HEK293 (cell line): ENCODE measurements at regions not wholly inside any gene's neighbourhood (a gene's known extent, or its start where the extent isn't known, plus 50 kb on each side); places are given as distances from the start of the nearest gene placed in this dataset.

Experiments
- CTCF ChIA-PET: fragments of 350-600 bp; formaldehyde crosslinking; extraction: SDS; loops from one replicate; lab custom pipeline; 2021; ENCODE audit warnings: antibody characterized with exemption; lab: Yijun Ruan, JAX
- POLR2A ChIA-PET: fragments of 300-600 bp; formaldehyde crosslinking; extraction: SDS; loops from one replicate; lab custom pipeline; 2020; ENCODE audit warnings: antibody characterized with exemption, inconsistent platforms; lab: Yijun Ruan, JAX
- H3K27ac ChIP-seq: fragments of 200-500 bp; sonication (Bioruptor generic); 2 replicates; pipeline ENCODE4 v1.5.1; 2014; ENCODE audit warnings: low read depth, low read length, control low read depth, inconsistent platforms; ENCODE audit errors: extremely low read depth
- H3K36me3 ChIP-seq, 2 experiments: fragments of 200-500 bp in 1 of 2; sonication (Bioruptor generic) in 1 of 2; 1 replicate in 1 of 2; 2 replicates in 1 of 2; pipeline ENCODE4 v1.5.1; 2014 to 2017; ENCODE audit warnings: inconsistent platforms in 2 of 2, low read length in 2 of 2; ENCODE audit not compliant: control insufficient read depth in 2 of 2, insufficient read depth in 1 of 2
- H3K4me1 ChIP-seq: fragments of 200-500 bp; sonication (Bioruptor generic); 2 replicates; pipeline ENCODE4 v1.5.1; 2014; ENCODE audit warnings: mild to moderate bottlenecking, low read length, inconsistent platforms; ENCODE audit not compliant: control insufficient read depth, insufficient read depth
- H3K4me3 ChIP-seq: 2 replicates; pipeline ENCODE4 v1.5.1; 2011; ENCODE audit warnings: low read depth, mild to moderate bottlenecking, control low read depth, low read length, moderate library complexity
- H3K9me3 ChIP-seq: fragments of 200-500 bp; sonication (Bioruptor generic); 2 replicates; pipeline ENCODE4 v1.5.1; 2014; ENCODE audit warnings: low read depth, low read length, inconsistent platforms; ENCODE audit not compliant: control insufficient read depth, insufficient read depth
- BCL11B ChIP-seq: fragments of 450-650 bp; formaldehyde crosslinking; IDR thresholded peaks from 2 replicates; pipeline ENCODE4 v1.5.1; 2016; ENCODE audit warnings: low read depth, missing biosample characterization, missing genetic modification characterization
- KLF1 ChIP-seq: fragments of 450-650 bp; formaldehyde crosslinking; IDR thresholded peaks from 2 replicates; pipeline ENCODE4 v1.5.1; 2016; ENCODE audit warnings: missing biosample characterization, missing genetic modification characterization
- MEIS1 ChIP-seq: sonication (generic); formaldehyde crosslinking; IDR thresholded peaks from 2 replicates; pipeline ENCODE4 v1.8.1; 2022; ENCODE audit warnings: missing genetic modification reagents, mild to moderate bottlenecking, borderline replicate concordance
- OSR2 ChIP-seq: fragments of 450-650 bp; formaldehyde crosslinking; IDR thresholded peaks from 2 replicates; pipeline ENCODE4 v1.5.1; 2016; ENCODE audit warnings: missing biosample characterization, missing genetic modification characterization
- SCRT1 ChIP-seq: fragments of 450-650 bp; formaldehyde crosslinking; IDR thresholded peaks from 2 replicates; pipeline ENCODE4 v1.5.1; 2016; ENCODE audit warnings: missing biosample characterization, missing genetic modification characterization, borderline replicate concordance
- ZBTB11 ChIP-seq: fragments of 450-650 bp; formaldehyde crosslinking; conservative IDR thresholded peaks from 2 replicates; pipeline ENCODE4 v1.5.1; 2016; ENCODE audit warnings: low read depth, missing biosample characterization, missing genetic modification characterization
- ZFP69B ChIP-seq: fragments of 450-650 bp; formaldehyde crosslinking; IDR thresholded peaks from 2 replicates; pipeline ENCODE4 v1.5.1; 2016; ENCODE audit warnings: missing biosample characterization, missing genetic modification characterization
- ZNF114 ChIP-seq: fragments of 450-650 bp; formaldehyde crosslinking; IDR thresholded peaks from 2 replicates; pipeline ENCODE4 v1.5.0; 2017; ENCODE audit warnings: missing biosample characterization, missing genetic modification characterization
- ZNF132 ChIP-seq: fragments of 450-650 bp; formaldehyde crosslinking; IDR thresholded peaks from 2 replicates; pipeline ENCODE4 v1.5.1; 2017; ENCODE audit warnings: missing biosample characterization, missing genetic modification characterization, borderline replicate concordance
- ZNF16 ChIP-seq: fragments of 450-650 bp; formaldehyde crosslinking; IDR thresholded peaks from 2 replicates; pipeline ENCODE4 v1.5.1; 2016; ENCODE audit warnings: low read depth, missing biosample characterization, missing genetic modification characterization
- ZNF174 ChIP-seq: fragments of 450-650 bp; formaldehyde crosslinking; IDR thresholded peaks from 2 replicates; pipeline ENCODE4 v1.5.0; 2017; ENCODE audit warnings: missing biosample characterization, mild to moderate bottlenecking, missing genetic modification characterization
- ZNF19 ChIP-seq: fragments of 450-650 bp; formaldehyde crosslinking; IDR thresholded peaks from 2 replicates; pipeline ENCODE4; 2016; ENCODE audit warnings: missing biosample characterization, missing genetic modification characterization, low read depth
- ZNF211 ChIP-seq: fragments of 450-650 bp; formaldehyde crosslinking; IDR thresholded peaks from 2 replicates; pipeline ENCODE4 v1.5.1; 2016; ENCODE audit warnings: low read depth, missing biosample characterization, missing genetic modification characterization
- ZNF266 ChIP-seq: fragments of 450-650 bp; formaldehyde crosslinking; IDR thresholded peaks from 2 replicates; pipeline ENCODE4 v1.5.1; 2016; ENCODE audit warnings: missing biosample characterization, missing genetic modification characterization, low read depth
- ZNF324 ChIP-seq: fragments of 450-650 bp; formaldehyde crosslinking; IDR thresholded peaks from 2 replicates; pipeline ENCODE4 v1.5.1; 2016; ENCODE audit warnings: missing biosample characterization, missing genetic modification characterization
- ZNF354C ChIP-seq: fragments of 450-650 bp; formaldehyde crosslinking; IDR thresholded peaks from 2 replicates; pipeline ENCODE4 v1.5.1; 2016; ENCODE audit warnings: missing biosample characterization, missing genetic modification characterization, low read depth, borderline replicate concordance
- ZNF362 ChIP-seq: fragments of 450-650 bp; formaldehyde crosslinking; IDR thresholded peaks from 2 replicates; pipeline ENCODE4 v1.5.1; 2016; ENCODE audit warnings: missing biosample characterization, missing genetic modification characterization
- ZNF37A ChIP-seq: fragments of 450-650 bp; IDR thresholded peaks from 2 replicates; pipeline ENCODE4 v1.5.1; 2018; ENCODE audit warnings: missing biosample characterization, missing genetic modification characterization
- ZNF391 ChIP-seq: fragments of 450-650 bp; formaldehyde crosslinking; IDR thresholded peaks from 2 replicates; pipeline ENCODE4 v1.5.1; 2016; ENCODE audit warnings: low read depth, missing biosample characterization, missing genetic modification characterization, borderline replicate concordance
- ZNF529 ChIP-seq: fragments of 450-650 bp; formaldehyde crosslinking; IDR thresholded peaks from 2 replicates; pipeline ENCODE4 v1.5.1; 2017; ENCODE audit warnings: missing genetic modification characterization, missing biosample characterization; ENCODE audit not compliant: insufficient replicate concordance
- ZNF544 ChIP-seq: fragments of 450-650 bp; formaldehyde crosslinking; IDR thresholded peaks from 2 replicates; pipeline ENCODE4 v1.5.0; 2017; ENCODE audit warnings: missing biosample characterization, missing genetic modification characterization
- ZNF548 ChIP-seq: fragments of 450-650 bp; formaldehyde crosslinking; IDR thresholded peaks from 2 replicates; pipeline ENCODE4 v1.5.1; 2016; ENCODE audit warnings: missing biosample characterization, missing genetic modification characterization
- ZNF560 ChIP-seq: fragments of 450-650 bp; formaldehyde crosslinking; IDR thresholded peaks from 2 replicates; pipeline ENCODE4 v1.5.1; 2017; ENCODE audit warnings: missing biosample characterization, missing genetic modification characterization, borderline replicate concordance
- ZNF596 ChIP-seq: fragments of 450-650 bp; IDR thresholded peaks from 2 replicates; pipeline ENCODE4 v1.5.0; 2018; ENCODE audit warnings: missing biosample characterization, mild to moderate bottlenecking, missing genetic modification characterization, moderate library complexity
- ZNF623 ChIP-seq: fragments of 450-650 bp; formaldehyde crosslinking; IDR thresholded peaks from 2 replicates; pipeline ENCODE4 v1.5.1; 2016; ENCODE audit warnings: missing biosample characterization, missing genetic modification characterization
- ZNF664 ChIP-seq: fragments of 450-650 bp; formaldehyde crosslinking; IDR thresholded peaks from 2 replicates; pipeline ENCODE4 v1.5.1; 2016; ENCODE audit warnings: missing biosample characterization, missing genetic modification characterization
- ZSCAN18 ChIP-seq: fragments of 450-650 bp; formaldehyde crosslinking; IDR thresholded peaks from 2 replicates; pipeline ENCODE4 v1.5.1; 2016; ENCODE audit warnings: missing biosample characterization, missing genetic modification characterization
- TF ChIP-seq, protein P1 (sequence below): fragments of 450-650 bp; formaldehyde crosslinking; optimal IDR thresholded peaks from 2 replicates; pipeline ENCODE3; 2016; ENCODE audit warnings: missing biosample characterization, mild to moderate bottlenecking, missing genetic modification characterization

GRCh38 chr2:183487326-183487725, 363.1 kb downstream of the NUP35 start:
- H3K4me1 ChIP-seq, result no peaks in the 10 kb centered on the region
- no peak for TF ChIP-seq ZNF19 (tag by site-specific recombination)
- no peak for TF ChIP-seq ZSCAN18
- no peak for TF ChIP-seq ZNF362 (tag by site-specific recombination)
- no peak for TF ChIP-seq ZNF544 (tag by site-specific recombination)
- no peak for TF ChIP-seq ZNF37A
- no peak for TF ChIP-seq BCL11B (tag by site-specific recombination)
- TF ChIP-seq OSR2 (tag by site-specific recombination), result no peak
- no peak for TF ChIP-seq ZNF560 (tag by site-specific recombination)
- TF ChIP-seq ZNF324 (tag by site-specific recombination), result no peak
- TF ChIP-seq ZNF132, result no peak
- TF ChIP-seq ZNF114 (tag by site-specific recombination), result no peak
- no peak for TF ChIP-seq SCRT1
- CTCF ChIA-PET, result no interaction called here
- no peaks in the 10 kb centered on the region for H3K9me3 ChIP-seq
- no peak overlapping the region for H3K27ac ChIP-seq
- H3K36me3 ChIP-seq, result no peaks in the 10 kb centered on the region
- POLR2A ChIA-PET, result no interaction called here
- no peak overlapping the region for H3K4me3 ChIP-seq

DNA sequence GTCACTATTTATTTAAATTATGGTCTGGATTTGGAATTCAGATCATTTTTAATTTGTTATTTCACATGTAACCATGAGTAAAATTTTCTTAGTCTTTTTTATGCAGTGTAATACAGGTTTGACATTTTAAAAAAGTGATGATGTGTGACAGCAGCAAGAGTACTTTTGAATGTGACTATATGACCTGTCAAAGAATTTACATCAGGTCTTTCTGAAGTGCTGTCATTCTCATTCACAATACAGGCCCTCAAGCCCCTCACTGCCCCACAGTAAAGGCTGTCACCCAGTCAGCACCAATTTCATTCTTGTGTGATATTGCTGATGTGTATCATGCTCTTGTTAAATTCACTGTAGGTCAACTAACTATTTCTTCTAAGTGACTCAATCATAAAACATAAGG, 364.2 kb downstream of the NUP35 start:
- CTCF ChIA-PET, result no interaction called here
- Histone ChIP-seq H3K27ac (no peak overlapping the region), H3K36me3 (no peaks in the 10 kb centered on the region), H3K4me1 (no peaks in the 10 kb centered on the region), H3K9me3 (no peaks in the 10 kb centered on the region), H3K4me3 (no peak overlapping the region)
- POLR2A ChIA-PET, result no interaction called here
- TF ChIP-seq ZNF548 (tag by site-specific recombination) (no peak), KLF1 (no peak), MEIS1 (CRISPR knock-in tag) (no peak)

DNA sequence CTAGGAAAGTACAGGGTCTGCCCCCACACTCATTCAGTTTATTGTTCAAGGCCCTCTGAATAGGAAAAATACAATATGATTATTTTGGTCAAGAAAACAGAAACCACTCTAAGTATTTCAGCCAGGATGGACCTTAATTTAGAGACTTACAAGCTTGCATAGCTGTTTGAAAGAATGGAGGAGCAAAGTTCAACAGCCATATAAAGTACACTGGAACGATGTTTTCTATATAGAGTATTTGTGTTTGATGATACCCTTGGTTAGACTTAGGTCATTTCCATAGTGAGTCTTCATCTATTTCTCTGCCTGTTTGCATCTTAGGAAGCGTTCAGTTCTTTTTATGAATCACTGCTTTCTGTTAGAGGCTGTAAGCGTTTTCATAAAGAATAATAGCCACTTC, 366.2 kb downstream of the NUP35 start:
- ChIA-PET CTCF (no interaction called here), POLR2A (no interaction called here)
- H3K27ac ChIP-seq, result no peak overlapping the region
- H3K36me3 ChIP-seq, result no peaks in the 10 kb centered on the region
- no peaks in the 10 kb centered on the region for H3K4me1 ChIP-seq
- no peaks in the 10 kb centered on the region for H3K9me3 ChIP-seq
- H3K4me3 ChIP-seq, result no peak overlapping the region
- TF ChIP-seq ZBTB11 (tag by site-specific recombination) (no peak), ZNF266 (tag by site-specific recombination) (no peak), ZNF391 (tag by site-specific recombination) (no peak), ZNF623 (no peak), ZFP69B (tag by site-specific recombination) (no peak), ZNF211 (tag by site-specific recombination) (no peak), ZNF19 (tag by site-specific recombination) (no peak), ZNF529 (tag by site-specific recombination) (no peak), ZNF16 (no peak), ZNF354C (tag by site-specific recombination) (no peak), ZNF664 (tag by site-specific recombination) (no peak), ZNF596 (no peak), ZNF174 (tag by site-specific recombination) (no peak)
- TF ChIP-seq, protein P1, sequence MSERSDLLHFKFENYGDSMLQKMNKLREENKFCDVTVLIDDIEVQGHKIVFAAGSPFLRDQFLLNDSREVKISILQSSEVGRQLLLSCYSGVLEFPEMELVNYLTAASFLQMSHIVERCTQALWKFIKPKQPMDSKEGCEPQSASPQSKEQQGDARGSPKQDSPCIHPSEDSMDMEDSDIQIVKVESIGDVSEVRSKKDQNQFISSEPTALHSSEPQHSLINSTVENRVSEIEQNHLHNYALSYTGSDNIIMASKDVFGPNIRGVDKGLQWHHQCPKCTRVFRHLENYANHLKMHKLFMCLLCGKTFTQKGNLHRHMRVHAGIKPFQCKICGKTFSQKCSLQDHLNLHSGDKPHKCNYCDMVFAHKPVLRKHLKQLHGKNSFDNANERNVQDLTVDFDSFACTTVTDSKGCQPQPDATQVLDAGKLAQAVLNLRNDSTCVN, result no peak
